ENCODE measurements at regions not wholly inside any gene's neighbourhood (a gene's known extent, or its start where the extent isn't known, plus 50 kb on each side); places are given as distances from the start of the nearest gene placed in this dataset.

- TF ChIP-seq CTCF (IDR thresholded peaks at IDR 0.05; ENCODE audit: poor library complexity, severe bottlenecking) = no peak
- TF ChIP-seq POLR2AphosphoS5 (IDR thresholded peaks at IDR 0.05) = no peak
- no peak for TF ChIP-seq REST (IDR thresholded peaks at IDR 0.05; ENCODE audit: borderline replicate concordance)
- TF ChIP-seq MXI1 (conservative IDR thresholded peaks at IDR 0.05; ENCODE audit: poor library complexity, severe bottlenecking) = no peak
- no peak for TF ChIP-seq EP300 (conservative IDR thresholded peaks at IDR 0.05; ENCODE audit: poor library complexity, severe bottlenecking)
- no peak for TF ChIP-seq EZH2 (IDR thresholded peaks at IDR 0.05; ENCODE audit: borderline replicate concordance, insufficient read depth, low read length, poor library complexity, severe bottlenecking)
These were observed 683.2 kb upstream of the ID4 start for GRCh38 chr6:19153981-19154295.
